Amniotic epithelial cell (primary cell): ENCODE measurements at regions not wholly inside any gene's neighbourhood (a gene's known extent, or its start where the extent isn't known, plus 50 kb on each side); places are given as distances from the start of the nearest gene placed in this dataset.
A peak's percentile ranks its signal among the peaks of the same experiment; 100 is the strongest.

Source experiments
- DNase-seq: peaks from one replicate; pipeline ENCODE4 v3.0.0-alpha.2; 2010; ENCODE audit warnings: low read depth

DNA sequence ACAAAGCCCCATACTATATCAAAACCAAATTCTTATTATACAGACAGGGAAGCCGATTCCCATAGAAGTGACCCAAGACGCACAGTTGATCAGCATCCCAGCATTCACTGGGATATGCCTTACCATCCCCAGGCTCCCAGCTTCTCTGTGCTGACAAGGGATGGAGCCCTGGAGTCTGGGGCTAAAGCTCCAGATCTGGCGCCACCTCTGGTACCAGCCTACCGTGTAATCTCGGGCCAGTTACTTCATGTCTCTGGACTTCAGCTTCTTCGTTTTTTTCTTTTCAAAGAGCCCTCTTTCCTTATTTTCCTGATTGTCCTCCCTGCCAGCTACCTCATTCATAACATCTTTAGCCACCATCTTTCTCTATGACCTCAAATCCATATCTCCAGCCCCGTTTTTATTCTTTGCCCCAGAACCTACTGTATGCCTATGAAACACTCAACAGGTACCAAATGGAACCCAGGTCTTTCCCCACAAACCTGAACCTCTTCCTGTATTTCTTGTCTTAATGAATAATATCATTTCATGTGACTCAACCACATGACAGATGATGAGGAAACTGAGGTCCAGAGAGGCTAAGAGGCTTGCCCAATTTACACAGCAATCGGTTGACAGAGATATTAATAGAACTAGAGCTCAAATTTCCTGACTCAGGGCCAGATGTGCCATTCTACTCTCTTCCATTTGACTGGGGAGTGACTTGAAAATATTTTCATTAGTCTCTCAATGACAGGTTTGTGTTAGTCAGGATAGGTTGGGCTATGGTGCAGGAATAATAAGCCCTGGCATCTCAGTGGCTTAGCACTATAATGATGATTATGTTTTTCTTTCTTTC is 85.4 kb upstream of the TLE3 start:
- DNase-seq, result peak; percentile 28

DNA sequence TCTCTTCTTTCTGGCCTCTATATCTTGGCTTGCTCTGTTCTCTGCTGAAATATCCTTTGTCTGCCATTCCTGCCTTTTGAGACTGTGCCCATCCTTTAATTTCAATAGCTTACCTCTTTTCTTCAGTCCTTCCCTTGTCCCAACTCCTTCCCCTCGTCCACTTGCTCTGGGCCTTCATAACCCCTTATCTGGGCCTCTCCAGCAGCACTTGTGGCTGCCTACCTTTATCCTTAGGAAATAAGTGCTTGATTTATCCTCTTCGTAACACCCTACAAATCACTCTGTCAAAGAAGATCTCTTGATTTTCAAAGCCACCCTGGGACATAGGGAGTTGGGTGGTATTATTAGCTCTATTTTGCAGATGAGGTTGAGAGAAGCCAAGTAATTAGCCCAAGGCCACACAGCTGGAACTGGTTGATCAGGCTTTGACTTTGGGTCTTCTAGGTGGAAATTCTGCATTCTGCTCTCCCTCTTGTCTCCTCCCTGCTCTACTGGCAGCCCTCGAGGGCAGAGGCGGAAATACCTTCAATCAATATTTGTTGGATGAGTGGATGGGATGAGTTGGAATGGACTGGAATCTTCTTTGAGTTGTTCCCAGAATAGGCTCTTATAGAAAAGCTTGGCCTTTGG is 84.0 kb upstream of the TLE3 start:
- no peak for DNase-seq

DNA sequence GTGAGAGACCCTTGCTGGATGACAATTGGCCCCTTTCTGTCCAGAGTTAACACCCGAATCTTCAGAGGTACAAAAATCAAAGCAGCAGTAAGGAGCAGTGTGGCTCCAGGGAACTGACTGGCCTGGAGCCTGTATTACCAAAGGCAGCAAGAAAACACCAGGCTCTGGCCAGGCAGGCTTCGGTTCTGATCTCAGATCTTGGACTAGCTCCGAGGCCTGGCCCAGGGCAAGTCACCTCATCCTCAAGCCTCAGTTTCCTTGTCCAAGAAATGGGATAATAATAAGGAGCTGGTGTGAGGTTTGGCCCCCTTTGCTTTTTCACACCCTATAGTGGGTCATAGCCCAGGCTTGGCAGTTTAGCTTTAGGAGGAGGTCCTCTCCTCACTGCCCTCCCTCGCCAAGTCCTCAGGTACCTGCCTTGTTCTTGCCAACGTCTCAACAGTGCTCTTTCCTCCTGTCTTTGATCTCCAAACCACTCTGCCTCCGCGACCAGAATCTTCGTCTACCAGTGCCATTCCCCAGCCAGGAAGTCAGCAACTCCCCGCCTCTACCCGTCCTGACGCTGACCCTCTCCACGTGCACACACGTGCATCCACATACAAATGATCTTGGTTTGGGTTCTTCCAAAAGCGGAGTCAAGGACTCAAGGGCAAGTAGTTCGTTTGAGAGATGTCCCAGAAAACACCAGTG is 82.6 kb upstream of the TLE3 start:
- no peak for DNase-seq

DNA sequence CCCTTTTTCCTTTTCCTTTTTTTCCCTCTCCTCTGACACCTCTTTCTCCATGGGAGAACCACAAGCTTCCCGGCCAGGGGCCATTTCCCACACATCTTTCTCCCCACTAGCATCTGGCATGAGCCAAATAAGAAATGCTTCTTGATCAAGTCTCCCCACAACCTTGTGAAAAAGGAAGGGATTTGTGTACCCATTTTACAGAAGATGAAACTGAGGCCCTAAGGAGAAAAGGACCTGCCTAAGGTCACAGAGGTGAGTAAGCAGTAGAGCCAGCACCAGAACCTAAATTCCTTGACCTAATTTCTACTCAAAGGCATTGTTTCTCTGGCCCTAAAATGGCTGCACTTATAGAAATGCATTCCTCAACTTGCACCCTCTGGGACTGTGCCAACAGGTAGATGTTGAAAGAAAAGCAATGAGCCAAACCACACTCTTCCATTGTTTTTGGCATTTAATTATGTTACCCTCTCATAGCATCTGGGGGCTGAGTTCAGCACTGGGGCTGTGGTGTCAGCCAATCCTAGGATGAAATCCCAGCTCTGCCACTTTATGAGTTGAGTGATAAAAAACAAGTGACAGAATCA is 81.7 kb upstream of the TLE3 start:
- DNase-seq, result no peak

DNA sequence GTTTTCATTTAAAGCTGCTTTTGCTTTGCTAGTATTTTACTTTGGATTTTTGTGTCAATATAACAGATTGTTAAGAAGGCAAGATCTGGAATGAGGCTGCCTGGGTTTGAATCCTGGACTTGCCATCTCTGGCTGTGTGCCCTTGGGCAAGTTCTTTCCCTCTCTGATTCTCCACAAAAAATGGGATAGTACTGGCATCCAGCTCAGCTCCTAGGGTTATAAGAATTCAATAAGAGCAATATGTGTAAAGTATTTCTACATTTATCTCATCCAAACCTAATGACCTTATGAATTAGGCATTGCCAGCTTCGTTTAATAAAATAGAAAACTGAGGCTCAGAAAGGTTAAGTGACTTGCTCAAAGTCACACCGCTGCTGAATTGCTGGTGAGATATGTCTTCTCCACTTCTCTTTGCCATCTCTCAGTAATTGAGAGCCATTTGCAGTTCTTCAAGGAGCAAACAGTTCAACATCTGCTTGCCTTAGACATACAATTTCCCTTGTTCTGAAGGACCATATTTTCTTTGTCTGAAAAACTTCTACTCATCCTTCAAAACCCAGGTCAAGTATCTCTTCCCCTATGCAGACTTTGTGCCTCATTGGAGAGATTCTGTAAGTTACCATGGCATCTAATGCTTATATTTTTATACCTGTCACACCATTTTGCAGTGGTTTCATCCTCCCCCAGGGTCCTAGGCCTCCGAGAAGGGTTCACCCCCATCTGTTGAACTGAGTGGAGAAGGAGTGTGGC is 80.8 kb upstream of the TLE3 start:
- no peak for DNase-seq

DNA sequence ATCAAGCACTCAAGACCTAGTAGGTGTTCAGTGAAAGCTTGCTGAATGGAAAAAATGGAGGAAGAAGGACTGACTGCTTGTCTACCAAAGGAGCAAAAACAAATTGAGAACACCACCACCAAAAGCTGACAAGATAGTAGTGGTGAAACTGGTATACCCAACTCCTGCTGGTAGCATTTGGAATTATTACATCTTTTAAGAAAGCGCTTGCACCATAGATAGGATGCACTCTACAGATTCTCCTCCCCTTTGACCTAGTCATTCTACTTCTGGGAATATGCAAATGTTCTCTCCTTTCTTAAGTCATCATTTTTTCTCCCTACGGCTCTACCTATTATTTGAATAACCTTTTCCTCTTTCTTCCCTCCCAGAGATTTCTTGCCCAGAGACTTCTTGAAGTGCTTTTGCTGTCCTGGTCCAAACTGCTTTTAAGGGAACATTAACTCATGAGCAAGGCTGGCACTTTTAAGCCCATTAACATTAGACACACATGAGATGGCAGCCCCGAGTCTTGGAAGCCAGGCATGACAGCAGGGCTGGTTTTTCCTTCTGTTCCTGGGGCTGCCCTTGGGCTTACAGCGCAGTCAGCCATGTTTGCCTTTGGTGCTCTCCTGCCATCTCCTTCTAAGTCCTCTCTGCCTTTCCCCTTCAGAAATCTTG is 75.0 kb upstream of the TLE3 start:
- peak; percentile 22 for DNase-seq

DNA sequence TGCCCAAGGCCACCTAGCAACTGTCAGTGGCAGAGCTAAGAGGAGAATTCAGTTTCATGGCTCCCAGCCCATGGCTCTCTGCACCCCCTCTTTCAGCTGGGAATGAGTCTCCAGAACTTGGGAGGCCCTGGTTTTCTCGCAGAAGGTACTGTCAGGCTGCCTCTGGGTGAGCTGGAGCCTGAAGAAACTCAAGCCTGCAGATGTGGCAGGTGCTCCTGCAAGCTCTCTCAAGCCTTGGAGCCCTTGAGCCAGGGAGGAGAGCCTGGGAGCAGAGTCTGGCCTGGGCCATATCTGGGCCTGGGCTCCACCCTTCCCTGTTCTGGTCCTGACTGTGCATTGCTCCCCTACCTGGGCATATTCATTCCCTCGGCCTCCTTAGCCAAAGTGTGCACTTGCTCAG is 74.4 kb upstream of the TLE3 start:
- DNase-seq, result no peak

DNA sequence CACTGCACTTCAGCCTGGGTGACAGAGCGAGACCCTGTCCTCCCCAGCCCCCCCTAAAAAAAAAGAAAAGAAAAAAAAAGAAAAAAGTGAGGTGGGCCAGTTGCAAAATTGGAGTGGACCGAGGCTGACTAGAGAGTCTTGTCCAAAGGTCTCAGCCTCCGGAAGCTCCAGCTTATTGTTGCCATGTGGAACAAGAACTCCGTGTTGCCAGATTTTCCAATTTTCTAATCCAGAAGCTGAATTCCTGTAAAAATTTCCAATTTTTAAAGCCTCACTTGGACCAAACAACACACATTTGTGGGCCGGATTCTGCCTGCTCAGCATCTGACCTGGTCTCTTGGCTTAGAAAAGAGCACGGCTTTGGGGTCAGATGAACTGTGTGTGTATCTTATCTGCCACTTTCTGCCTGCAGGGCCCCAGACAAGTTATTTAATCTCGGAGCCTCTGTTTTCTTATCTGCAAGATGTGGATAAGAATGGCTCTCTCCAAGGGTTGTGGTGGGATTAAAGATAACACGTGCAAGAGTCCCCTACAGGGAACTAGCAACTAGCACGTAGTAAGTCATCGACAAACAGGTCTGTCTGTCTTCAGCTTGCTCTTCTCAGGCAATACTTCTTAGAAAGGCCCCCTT is 73.7 kb upstream of the TLE3 start:
- DNase-seq, result peak; percentile 58

DNA sequence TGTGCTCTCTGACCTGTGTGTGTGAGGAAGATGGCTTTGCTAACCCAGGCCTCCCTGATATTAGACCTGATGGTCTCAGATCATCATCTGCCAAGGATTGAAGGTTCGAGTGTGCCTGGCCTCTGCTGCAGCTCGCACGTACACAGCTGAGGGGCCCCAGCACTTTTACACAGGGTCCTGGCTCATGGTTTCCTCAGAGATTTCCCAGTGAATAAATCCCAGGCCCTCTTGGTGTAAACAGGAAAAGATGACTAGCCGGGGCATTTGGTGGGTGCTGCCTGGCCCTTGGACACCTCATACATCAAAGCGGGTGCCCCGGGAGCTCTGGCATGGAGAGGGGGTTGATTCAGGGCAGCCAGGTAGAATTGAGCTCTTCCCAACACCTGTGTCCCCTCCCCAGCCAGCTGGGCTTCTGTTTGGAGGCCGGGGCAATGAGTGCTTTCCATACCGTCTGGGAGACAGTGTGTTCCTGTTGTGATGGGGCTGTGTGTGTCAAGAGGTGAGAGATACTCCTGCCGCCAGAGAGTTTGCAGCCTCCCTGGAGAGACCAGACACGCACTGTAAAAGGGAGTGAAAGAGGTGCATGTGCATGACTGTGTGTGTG is 72.5 kb upstream of the TLE3 start:
- peak; percentile 26 for DNase-seq

DNA sequence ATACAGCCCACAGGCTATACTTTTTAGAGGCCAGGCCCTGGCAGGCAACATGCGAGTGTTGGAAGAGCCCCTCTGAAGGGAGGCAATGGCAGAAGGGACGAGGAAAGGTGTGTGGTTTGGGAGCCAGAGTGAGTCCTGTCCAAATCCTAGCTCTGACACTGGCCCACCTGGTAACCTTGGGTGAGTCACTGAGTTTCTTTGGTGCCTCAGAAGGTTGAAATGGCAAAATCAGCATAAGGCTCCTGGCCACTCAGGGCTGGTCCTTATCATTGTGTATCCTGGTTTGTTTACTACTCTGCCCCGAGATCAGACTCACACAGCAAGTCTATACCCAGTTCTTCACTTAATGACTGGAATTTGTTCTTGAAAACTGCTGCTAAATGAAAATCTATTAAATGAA is 71.4 kb upstream of the TLE3 start:
- DNase-seq, result no peak

DNA sequence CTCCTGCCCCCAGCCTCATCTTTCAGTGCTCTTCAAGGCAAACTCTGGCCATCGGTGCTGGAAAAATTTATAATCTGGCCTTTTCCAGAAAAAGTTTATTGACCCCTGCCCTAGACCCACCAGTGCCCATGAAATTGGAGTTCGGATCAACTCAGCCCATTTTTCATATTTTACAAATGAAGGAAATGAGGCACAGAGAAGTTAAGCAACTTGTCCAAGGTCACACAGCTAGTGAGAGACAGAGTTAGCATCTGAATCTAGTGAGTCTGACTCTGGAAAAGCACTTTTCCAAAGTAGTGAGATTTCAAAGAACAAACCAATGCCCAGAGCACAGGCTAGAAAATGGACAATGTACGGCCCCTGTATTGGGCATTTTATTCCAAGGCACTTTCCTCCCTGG is 69.4 kb upstream of the TLE3 start:
- DNase-seq, result no peak

DNA sequence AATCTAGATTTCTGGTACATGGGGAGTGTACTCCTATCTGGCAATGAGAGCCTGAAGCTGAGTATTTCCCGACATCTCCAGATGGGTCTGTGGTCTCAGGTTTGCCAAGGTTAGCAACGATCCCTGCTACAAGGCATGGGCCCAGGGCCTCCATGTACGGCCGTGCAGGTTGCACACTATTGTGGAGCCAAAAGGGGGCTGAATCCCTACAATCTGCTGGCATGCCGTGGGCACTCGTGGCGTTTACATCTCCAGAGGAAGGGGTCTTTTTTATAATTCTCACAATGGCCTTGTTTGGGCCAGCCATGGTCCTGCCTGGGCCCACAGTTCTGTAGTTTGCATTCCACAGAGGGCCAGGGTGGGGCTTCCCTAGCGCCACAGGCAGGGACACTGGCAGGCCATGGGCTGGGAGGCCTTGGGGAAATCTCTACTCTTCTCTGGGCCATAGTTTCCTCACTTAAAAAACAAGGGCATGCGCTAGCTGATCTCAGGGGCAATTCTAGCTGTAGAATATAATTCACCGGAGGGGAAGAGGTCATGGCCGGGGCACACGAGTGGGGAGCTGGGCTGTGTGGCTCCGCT is 68.9 kb upstream of the TLE3 start:
- no peak for DNase-seq

DNA sequence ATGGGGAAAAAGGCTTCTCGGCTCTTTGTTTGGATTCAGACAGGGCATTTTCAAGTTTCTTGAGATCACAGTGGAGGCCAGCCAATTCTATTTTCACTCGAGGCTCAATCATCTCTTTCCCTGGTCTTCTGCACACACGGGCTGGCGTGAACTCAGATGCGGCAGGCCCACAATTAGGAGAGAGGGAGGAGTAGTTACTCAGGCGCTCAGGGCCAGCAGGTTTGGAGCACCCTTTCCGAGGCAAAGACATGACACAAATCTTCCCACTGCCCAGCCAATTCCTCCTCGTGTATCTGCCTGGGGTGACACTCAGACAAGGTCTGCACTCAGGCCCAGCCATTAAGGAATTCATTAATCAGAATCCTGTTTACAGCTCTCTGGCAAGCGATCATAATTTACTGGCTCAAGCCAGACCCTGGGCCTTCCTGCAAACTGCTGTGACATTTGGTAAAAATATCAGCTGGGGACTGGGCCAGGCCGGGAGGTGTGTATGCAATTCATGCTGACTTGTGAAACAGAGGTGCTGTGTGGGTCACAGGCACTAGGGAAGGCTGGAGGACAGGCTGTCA is 68.1 kb upstream of the TLE3 start:
- no peak for DNase-seq

DNA sequence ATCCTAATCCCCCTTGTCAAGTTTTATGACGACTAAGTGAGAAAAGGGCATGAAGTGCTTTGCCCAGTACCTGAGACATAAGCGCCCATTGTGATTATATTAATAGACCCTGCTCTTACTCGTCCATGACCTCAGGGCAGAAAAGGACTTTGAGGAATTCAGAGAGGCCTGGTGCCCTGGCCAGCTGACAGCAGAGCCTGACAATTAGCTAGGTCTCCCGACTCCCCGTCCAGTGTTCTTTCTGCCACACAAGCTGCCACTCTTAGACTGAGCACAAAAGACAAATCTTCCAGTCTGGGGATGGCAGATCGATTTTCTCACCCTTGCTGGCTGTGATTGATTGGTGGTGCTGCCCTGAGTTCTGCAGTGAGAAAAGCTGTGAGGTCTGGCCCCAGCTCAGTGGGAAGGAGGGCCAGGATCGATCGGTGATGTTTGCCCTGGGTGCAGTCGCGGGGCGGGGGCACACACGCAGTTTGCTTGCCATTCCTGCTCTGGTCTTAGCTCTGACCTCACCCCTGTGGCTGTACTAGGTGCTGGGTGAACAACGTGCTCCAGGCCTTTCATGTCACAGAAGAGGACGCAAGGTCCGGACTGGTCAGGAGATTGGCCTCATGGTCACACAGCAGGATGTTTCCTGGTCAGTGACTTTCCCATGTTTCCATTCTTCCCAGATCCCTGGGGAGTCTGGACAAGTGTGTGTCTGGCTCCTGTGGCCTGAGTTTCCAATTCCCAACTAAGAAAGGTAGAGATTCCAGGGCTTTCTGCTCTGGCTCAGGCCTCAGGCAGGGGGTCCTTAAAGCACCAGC is 67.4 kb upstream of the TLE3 start:
- DNase-seq, result no peak

DNA sequence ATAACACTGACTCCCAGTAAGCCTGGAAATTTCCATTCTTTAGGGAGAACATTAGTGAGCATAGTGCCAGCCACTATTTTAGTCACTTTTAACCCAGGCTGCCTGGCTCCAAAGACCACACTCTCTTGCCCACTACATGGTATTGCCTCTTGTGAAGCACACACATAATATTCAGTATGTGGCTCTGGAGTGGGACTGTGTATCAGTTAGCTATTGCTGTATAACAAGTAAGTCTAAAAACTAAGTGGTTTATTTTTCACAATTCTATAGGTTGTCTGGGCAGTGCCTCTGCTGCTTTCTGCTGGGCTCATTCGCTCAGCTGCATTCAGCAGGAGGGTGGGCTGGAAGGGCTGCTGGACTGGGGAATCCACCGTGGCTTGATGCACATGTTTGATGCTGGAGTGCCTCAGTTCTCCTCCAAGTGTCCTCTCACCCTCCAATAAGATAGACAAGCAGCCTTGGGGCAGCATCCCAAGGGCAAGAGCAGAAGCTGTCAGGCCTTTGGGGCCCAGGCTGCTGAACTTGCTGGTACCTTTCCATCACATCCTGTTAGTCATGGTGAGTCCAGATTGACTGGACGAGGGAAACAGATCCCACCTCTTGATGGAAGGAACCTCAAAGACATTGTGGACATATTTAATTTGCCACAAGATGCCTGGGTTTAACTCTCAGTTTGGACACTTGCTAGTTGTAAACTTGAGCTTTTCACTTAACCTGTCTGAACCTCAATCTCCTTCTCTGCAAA is 66.6 kb upstream of the TLE3 start:
- no peak for DNase-seq

DNA sequence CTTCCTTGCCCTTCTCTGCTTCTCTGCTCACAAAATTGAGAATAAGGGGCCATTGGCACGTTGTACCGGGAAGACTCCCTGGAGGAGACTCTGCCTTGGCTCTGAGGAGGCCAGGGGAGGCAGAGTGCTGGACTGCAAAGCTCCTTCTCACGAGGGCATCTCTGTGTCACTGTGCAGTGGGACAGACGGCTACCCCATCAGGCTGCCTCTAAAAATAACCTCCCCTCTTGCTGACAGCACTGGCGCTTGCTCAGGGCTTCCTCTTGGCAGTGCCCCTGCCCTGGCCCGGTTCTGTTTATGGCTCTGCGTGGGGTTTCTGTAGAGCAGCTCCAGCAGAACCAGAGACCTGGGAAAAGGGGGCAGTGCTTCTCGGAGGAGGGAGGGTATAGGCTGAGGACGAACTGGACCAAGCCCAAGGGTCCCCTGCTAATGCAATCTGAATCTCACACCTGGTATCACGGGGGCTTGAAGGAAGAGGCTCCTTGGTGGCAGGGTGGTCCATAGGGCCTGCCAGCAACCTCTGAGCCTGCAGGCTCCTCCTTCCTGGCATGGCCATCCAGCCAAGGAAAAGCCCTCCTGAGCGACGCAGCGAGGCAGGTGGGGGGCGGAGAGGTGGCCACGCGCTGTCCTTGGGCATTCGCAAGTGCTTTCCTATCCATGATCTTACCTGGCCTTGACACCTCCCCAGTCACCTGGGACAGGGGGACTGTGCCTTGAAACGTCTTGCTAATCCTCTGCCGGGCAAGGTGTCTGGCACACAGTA is 63.3 kb upstream of the TLE3 start:
- DNase-seq, result no peak

DNA sequence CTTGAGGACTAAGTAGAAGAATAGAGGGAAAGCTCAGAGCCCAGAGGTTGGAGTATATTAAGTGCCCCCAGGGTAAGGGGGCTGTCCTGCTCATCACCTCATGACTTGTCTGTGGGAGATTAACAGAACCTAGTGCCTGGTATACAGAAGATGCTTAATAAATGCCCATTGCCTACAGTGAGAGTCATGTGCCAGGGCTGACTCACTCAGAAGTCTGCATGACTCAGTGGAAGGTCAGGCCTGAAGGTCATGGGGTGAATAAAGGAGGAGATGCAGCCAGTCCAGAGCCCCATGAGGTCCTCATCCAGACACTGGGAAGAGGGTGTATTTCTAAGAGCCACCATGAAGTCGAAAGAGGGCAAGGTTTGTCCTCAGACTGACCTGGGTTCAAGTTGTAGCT is 62.5 kb upstream of the TLE3 start:
- DNase-seq, result peak; percentile 56

DNA sequence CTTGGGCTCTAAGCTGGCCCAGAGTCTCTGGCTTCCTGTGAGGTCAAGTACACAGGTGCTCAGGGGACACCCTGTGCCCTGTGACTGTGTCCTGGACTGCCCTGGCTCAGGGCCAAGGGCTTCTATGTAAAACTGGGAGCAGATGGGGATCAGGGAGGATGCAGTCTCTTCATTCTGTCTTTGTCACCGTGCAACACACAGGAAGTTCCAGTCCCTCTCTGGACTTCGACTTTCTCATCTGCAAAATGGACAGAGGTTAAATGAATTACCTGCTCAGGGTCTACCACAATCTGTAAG is 61.9 kb upstream of the TLE3 start:
- no peak for DNase-seq
